ENCODE measurements at regions not wholly inside any gene's neighbourhood (a gene's known extent, or its start where the extent isn't known, plus 50 kb on each side); places are given as distances from the start of the nearest gene placed in this dataset.

GRCh38 chr16:66228792-66229191 lies 137.7 kb upstream of the CDH5 start:
- TF ChIP-seq GATA2 (IDR thresholded peaks at IDR 0.05; ENCODE audit: low read depth, low read length) (no peak), GATA3 (IDR thresholded peaks at IDR 0.05; ENCODE audit: low read depth, low read length) (no peak)

- TF ChIP-seq GATA2 (IDR thresholded peaks at IDR 0.05; ENCODE audit: low read depth, low read length) (no peak), GATA3 (IDR thresholded peaks at IDR 0.05; ENCODE audit: low read depth, low read length) (no peak)
Measured at GRCh38 chr16:66227766-66228530, 138.5 kb upstream of the CDH5 start.

GRCh38 chr16:66226762-66227161 lies 139.7 kb upstream of the CDH5 start:
- TF ChIP-seq GATA3 (IDR thresholded peaks at IDR 0.05; ENCODE audit: low read depth, low read length) (no peak), GATA2 (IDR thresholded peaks at IDR 0.05; ENCODE audit: low read depth, low read length) (no peak)

GRCh38 chr16:66225696-66226095 lies 140.8 kb upstream of the CDH5 start:
- TF ChIP-seq GATA2 (IDR thresholded peaks at IDR 0.05; ENCODE audit: low read depth, low read length): no peak

GRCh38 chr16:66224626-66225025 lies 141.9 kb upstream of the CDH5 start:
- TF ChIP-seq GATA3 (IDR thresholded peaks at IDR 0.05; ENCODE audit: low read depth, low read length) (no peak), GATA2 (IDR thresholded peaks at IDR 0.05; ENCODE audit: low read depth, low read length) (no peak)

- TF ChIP-seq GATA3 (IDR thresholded peaks at IDR 0.05; ENCODE audit: low read depth, low read length): no peak
- no peak for TF ChIP-seq GATA2 (IDR thresholded peaks at IDR 0.05; ENCODE audit: low read depth, low read length)
Measured at GRCh38 chr16:66224186-66224585, 142.3 kb upstream of the CDH5 start.

- TF ChIP-seq GATA2 (IDR thresholded peaks at IDR 0.05; ENCODE audit: low read depth, low read length) (no peak), GATA3 (IDR thresholded peaks at IDR 0.05; ENCODE audit: low read depth, low read length) (no peak)
Measured at GRCh38 chr16:66223176-66223780, 143.2 kb upstream of the CDH5 start.

- TF ChIP-seq GATA3 (IDR thresholded peaks at IDR 0.05; ENCODE audit: low read depth, low read length): no peak
- no peak for TF ChIP-seq GATA2 (IDR thresholded peaks at IDR 0.05; ENCODE audit: low read depth, low read length)
Measured at GRCh38 chr16:66222756-66223155, 143.7 kb upstream of the CDH5 start.

GRCh38 chr16:66220702-66221101 lies 145.8 kb upstream of the CDH5 start:
- TF ChIP-seq GATA2 (IDR thresholded peaks at IDR 0.05; ENCODE audit: low read depth, low read length) (no peak), GATA3 (IDR thresholded peaks at IDR 0.05; ENCODE audit: low read depth, low read length) (no peak)

- TF ChIP-seq GATA2 (IDR thresholded peaks at IDR 0.05; ENCODE audit: low read depth, low read length) (no peak), GATA3 (IDR thresholded peaks at IDR 0.05; ENCODE audit: low read depth, low read length) (no peak)
Measured at GRCh38 chr16:66219491-66219890, 147.0 kb upstream of the CDH5 start.

- no peak for TF ChIP-seq GATA2 (IDR thresholded peaks at IDR 0.05; ENCODE audit: low read depth, low read length)
- no peak for TF ChIP-seq GATA3 (IDR thresholded peaks at IDR 0.05; ENCODE audit: low read depth, low read length)
Measured at GRCh38 chr16:66212428-66212827, 154.1 kb upstream of the CDH5 start.

- TF ChIP-seq GATA2 (IDR thresholded peaks at IDR 0.05; ENCODE audit: low read depth, low read length): no peak
Measured at GRCh38 chr16:66211651-66212050, 154.8 kb upstream of the CDH5 start.

GRCh38 chr16:66207883-66208265 lies 158.6 kb upstream of the CDH5 start:
- TF ChIP-seq GATA3 (IDR thresholded peaks at IDR 0.05; ENCODE audit: low read depth, low read length) (no peak), GATA2 (IDR thresholded peaks at IDR 0.05; ENCODE audit: low read depth, low read length) (no peak)

GRCh38 chr16:66207139-66207882 lies 159.2 kb upstream of the CDH5 start:
- TF ChIP-seq GATA2 (IDR thresholded peaks at IDR 0.05; ENCODE audit: low read depth, low read length): no peak
- no peak for TF ChIP-seq GATA3 (IDR thresholded peaks at IDR 0.05; ENCODE audit: low read depth, low read length)

GRCh38 chr16:66206363-66206762 lies 160.1 kb upstream of the CDH5 start:
- TF ChIP-seq GATA3 (IDR thresholded peaks at IDR 0.05; ENCODE audit: low read depth, low read length) (no peak), GATA2 (IDR thresholded peaks at IDR 0.05; ENCODE audit: low read depth, low read length) (no peak)
